ENCODE measurements at regions not wholly inside any gene's neighbourhood (a gene's known extent, or its start where the extent isn't known, plus 50 kb on each side); places are given as distances from the start of the nearest gene placed in this dataset.

- H3K9me3 ChIP-seq (ENCODE audit: control insufficient read depth, insufficient read depth, low read depth, low read length): no peaks in the 10 kb centered on the region
- BruUV-seq (replicated peaks): no TSS peak
- ATAC-seq: no peak
- in situ Hi-C loops (cut with HindIII; ENCODE audit: low pct_unique_long_range_greater_than_20kb, low sequenced_read_pairs) (no loop called here), intact Hi-C loops (cut with micrococcal nuclease; ENCODE audit: unreplicated experiment) (no loop called here)
- CTCF ChIA-PET: no interaction called here
- no peaks in the 10 kb centered on the region for H3K36me3 ChIP-seq (ENCODE audit: control insufficient read depth, insufficient read depth, low read length)
- POLR2A ChIA-PET: no interaction called here
- no peaks in the 10 kb centered on the region for H3K27me3 ChIP-seq (ENCODE audit: control insufficient read depth, insufficient read depth, low read length)
- H3K27ac ChIP-seq (ENCODE audit: low read length): no peak overlapping the region
- DNase-seq (ENCODE audit: low read depth, low spot score): no peak
- no peak overlapping the region for H3K4me3 ChIP-seq (ENCODE audit: low read depth in 2 of 2, low read length in 2 of 2)
- TF ChIP-seq SIN3A (IDR thresholded peaks at IDR 0.05; ENCODE audit: borderline replicate concordance, insufficient read depth, low read depth, low read length): no peak
- TF ChIP-seq CTCF (IDR thresholded peaks at IDR 0.05): no peak
- TF ChIP-seq, protein P1, sequence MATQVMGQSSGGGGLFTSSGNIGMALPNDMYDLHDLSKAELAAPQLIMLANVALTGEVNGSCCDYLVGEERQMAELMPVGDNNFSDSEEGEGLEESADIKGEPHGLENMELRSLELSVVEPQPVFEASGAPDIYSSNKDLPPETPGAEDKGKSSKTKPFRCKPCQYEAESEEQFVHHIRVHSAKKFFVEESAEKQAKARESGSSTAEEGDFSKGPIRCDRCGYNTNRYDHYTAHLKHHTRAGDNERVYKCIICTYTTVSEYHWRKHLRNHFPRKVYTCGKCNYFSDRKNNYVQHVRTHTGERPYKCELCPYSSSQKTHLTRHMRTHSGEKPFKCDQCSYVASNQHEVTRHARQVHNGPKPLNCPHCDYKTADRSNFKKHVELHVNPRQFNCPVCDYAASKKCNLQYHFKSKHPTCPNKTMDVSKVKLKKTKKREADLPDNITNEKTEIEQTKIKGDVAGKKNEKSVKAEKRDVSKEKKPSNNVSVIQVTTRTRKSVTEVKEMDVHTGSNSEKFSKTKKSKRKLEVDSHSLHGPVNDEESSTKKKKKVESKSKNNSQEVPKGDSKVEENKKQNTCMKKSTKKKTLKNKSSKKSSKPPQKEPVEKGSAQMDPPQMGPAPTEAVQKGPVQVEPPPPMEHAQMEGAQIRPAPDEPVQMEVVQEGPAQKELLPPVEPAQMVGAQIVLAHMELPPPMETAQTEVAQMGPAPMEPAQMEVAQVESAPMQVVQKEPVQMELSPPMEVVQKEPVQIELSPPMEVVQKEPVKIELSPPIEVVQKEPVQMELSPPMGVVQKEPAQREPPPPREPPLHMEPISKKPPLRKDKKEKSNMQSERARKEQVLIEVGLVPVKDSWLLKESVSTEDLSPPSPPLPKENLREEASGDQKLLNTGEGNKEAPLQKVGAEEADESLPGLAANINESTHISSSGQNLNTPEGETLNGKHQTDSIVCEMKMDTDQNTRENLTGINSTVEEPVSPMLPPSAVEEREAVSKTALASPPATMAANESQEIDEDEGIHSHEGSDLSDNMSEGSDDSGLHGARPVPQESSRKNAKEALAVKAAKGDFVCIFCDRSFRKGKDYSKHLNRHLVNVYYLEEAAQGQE (IDR thresholded peaks at IDR 0.05; ENCODE audit: insufficient read depth in 1 of 2, low read depth in 2 of 2, low read length in 1 of 2): no peak
- TF ChIP-seq TCF7L2 (IDR thresholded peaks at IDR 0.05; ENCODE audit: low read depth, low read length): no peak
- TF ChIP-seq POLR2AphosphoS5 (IDR thresholded peaks at IDR 0.05; ENCODE audit: low read depth, low read length): no peak
- no peaks in the 10 kb centered on the region for H3K4me1 ChIP-seq (ENCODE audit: control insufficient read depth, insufficient read depth, low read length)
Measured at GRCh38 chrX:110532581-110532931, 173.9 kb downstream of the RTL9 start.

GRCh38 chrX:110536816-110537215 is 178.2 kb downstream of the RTL9 start:
- Histone ChIP-seq H3K36me3 (ENCODE audit: control insufficient read depth, insufficient read depth, low read length) (no peaks in the 10 kb centered on the region), H3K4me3 (ENCODE audit: low read depth in 2 of 2, low read length in 2 of 2) (no peak overlapping the region), H3K27me3 (ENCODE audit: control insufficient read depth, insufficient read depth, low read length) (no peaks in the 10 kb centered on the region), H3K9me3 (ENCODE audit: control insufficient read depth, insufficient read depth, low read depth, low read length) (no peaks in the 10 kb centered on the region), H3K4me1 (ENCODE audit: control insufficient read depth, insufficient read depth, low read length) (no peaks in the 10 kb centered on the region), H3K27ac (ENCODE audit: low read length) (no peak overlapping the region)
- intact Hi-C loops (cut with micrococcal nuclease; ENCODE audit: unreplicated experiment) (no loop called here), in situ Hi-C loops (cut with HindIII; ENCODE audit: low pct_unique_long_range_greater_than_20kb, low sequenced_read_pairs) (no loop called here)
- no peak for DNase-seq (ENCODE audit: low read depth, low spot score)
- POLR2A ChIA-PET: no interaction called here
- no TSS peak for BruUV-seq (replicated peaks)
- TF ChIP-seq, protein P1 (IDR thresholded peaks at IDR 0.05; ENCODE audit: insufficient read depth in 1 of 2, low read depth in 2 of 2, low read length in 1 of 2): no peak
- no peak for TF ChIP-seq POLR2AphosphoS5 (IDR thresholded peaks at IDR 0.05; ENCODE audit: low read depth, low read length)
- no peak for ATAC-seq
- CTCF ChIA-PET: no interaction called here

All from Panc1 (cell line).